Suprapubic skin (tissue), 3 donors: ENCODE measurements at regions not wholly inside any gene's neighbourhood (a gene's known extent, or its start where the extent isn't known, plus 50 kb on each side); places are given as distances from the start of the nearest gene placed in this dataset.

Experiments
- CTCF ChIP-seq, 2 donors: fragments of 200-600 bp in 1 of 2; fragments of 450-650 bp in 1 of 2; sonication (generic) in 1 of 2; IDR thresholded peaks; one replicate each; pipeline ENCODE4 v1.5.1; 2016 to 2019; ENCODE audit warnings: antibody characterized with exemption in 2 of 2, mild to moderate bottlenecking in 1 of 2, moderate library complexity in 1 of 2
- POLR2A ChIP-seq, 2 donors: fragments of 450-650 bp; IDR thresholded peaks; one replicate each; pipeline ENCODE4 v1.6.1; 2017; ENCODE audit warnings: antibody characterized with exemption in 2 of 2, mild to moderate bottlenecking in 2 of 2, moderate library complexity in 2 of 2

DNA sequence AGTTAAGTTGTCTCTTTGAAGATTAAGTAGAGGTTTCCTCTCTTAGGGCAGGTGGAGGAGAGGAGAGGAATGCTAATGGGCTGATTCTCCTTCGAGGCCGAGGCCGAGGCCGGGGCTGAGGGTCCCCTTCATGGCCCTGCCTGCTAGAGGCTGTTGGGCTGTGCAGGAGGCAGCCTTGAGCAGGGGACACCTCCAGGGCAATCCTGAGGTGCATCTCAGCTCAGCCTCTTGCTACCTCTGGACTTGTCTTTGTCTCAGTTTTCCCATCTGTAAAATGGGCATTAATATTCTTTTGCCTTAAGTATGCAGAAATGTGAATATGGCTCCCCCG lies 97.7 kb upstream of the PRR20G start:
- no peak for TF ChIP-seq CTCF (IDR thresholded peaks at IDR 0.05)
- TF ChIP-seq POLR2A (IDR thresholded peaks at IDR 0.05): no peak
